Natural killer cell (primary cell): ENCODE measurements at regions not wholly inside any gene's neighbourhood (a gene's known extent, or its start where the extent isn't known, plus 50 kb on each side); places are given as distances from the start of the nearest gene placed in this dataset.

Experiments
- ATAC-seq, 3 donors: fragments of 150-1000 bp in 2 of 3; fragments of 200-7000 bp in 1 of 3; cut with Tn5 transposase; 1 replicate in 1 of 3; 2 replicates in 2 of 3; pipeline ENCODE4 v1.10.0; 2021; ENCODE audit warnings: mild to moderate bottlenecking in 2 of 3, moderate library complexity in 2 of 3
- DNase-seq, 2 donors: peaks; one replicate each; pipeline versions ENCODE4 v3.0.0 to v3.0.0-alpha.2; 2013 to 2021; ENCODE audit warnings: mixed read lengths in 1 of 2
- H3K27ac ChIP-seq: one replicate; pipeline ENCODE4 v1.5.1; 2013; ENCODE audit warnings: mild to moderate bottlenecking, low read length
- H3K27me3 ChIP-seq: one replicate; pipeline ENCODE4 v1.6.1; 2013; ENCODE audit warnings: low read length; ENCODE audit not compliant: control insufficient read depth, insufficient read depth
- H3K36me3 ChIP-seq: one replicate; pipeline ENCODE4 v1.6.1; 2013; ENCODE audit warnings: low read length; ENCODE audit not compliant: control insufficient read depth, insufficient read depth
- H3K4me1 ChIP-seq: one replicate; pipeline ENCODE4 v1.6.1; 2013; ENCODE audit warnings: low read length; ENCODE audit not compliant: control insufficient read depth, insufficient read depth
- H3K4me3 ChIP-seq: one replicate; pipeline ENCODE4 v1.5.1; 2013; ENCODE audit warnings: low read length
- H3K9me3 ChIP-seq: one replicate; pipeline ENCODE4 v1.6.1; 2013; ENCODE audit warnings: low read length; ENCODE audit not compliant: control insufficient read depth, insufficient read depth
- H3K27ac Mint-ChIP-seq, 2 donors: one replicate each; pipeline ENCODE4 v1.8.0; 2022; ENCODE audit warnings: mild to moderate bottlenecking in 2 of 2, mixed read lengths in 2 of 2, moderate library complexity in 1 of 2
- H3K27me3 Mint-ChIP-seq, 2 donors: one replicate each; pipeline ENCODE4 v1.8.0; 2022; ENCODE audit warnings: low read depth in 2 of 2, mixed read lengths in 2 of 2
- H3K36me3 Mint-ChIP-seq: one replicate; pipeline ENCODE4 v1.8.0; 2022; ENCODE audit warnings: mixed read lengths
- H3K4me1 Mint-ChIP-seq, 2 donors: one replicate each; pipeline ENCODE4 v1.8.0; 2022; ENCODE audit warnings: mixed read lengths in 2 of 2
- H3K4me3 Mint-ChIP-seq: one replicate; pipeline ENCODE4 v1.8.0; 2022; ENCODE audit warnings: mild to moderate bottlenecking, moderate library complexity, mixed read lengths
- H3K9me3 Mint-ChIP-seq, 2 donors: one replicate each; pipeline ENCODE4 v1.8.0; 2022; ENCODE audit warnings: mixed read lengths in 2 of 2
- WGBS: methylation state at CpG from one replicate; pipeline ENCODE4 v1.1.7; 2013; ENCODE audit warnings: missing lambda C conversion rate; ENCODE audit not compliant: insufficient coverage; 5-methylcytosine and 5-hydroxymethylcytosine counted together
- intact Hi-C: fragments of 100-400 bp; cut with micrococcal nuclease; formaldehyde crosslinking; loops from one replicate; pipeline ENCODE4 v1.14.2; 2022
- TF ChIP-seq, protein P1 (sequence below): fragments of 200-600 bp; IDR thresholded peaks from one replicate; pipeline ENCODE4 v1.8.0; 2022; ENCODE audit warnings: antibody characterized with exemption

DNA sequence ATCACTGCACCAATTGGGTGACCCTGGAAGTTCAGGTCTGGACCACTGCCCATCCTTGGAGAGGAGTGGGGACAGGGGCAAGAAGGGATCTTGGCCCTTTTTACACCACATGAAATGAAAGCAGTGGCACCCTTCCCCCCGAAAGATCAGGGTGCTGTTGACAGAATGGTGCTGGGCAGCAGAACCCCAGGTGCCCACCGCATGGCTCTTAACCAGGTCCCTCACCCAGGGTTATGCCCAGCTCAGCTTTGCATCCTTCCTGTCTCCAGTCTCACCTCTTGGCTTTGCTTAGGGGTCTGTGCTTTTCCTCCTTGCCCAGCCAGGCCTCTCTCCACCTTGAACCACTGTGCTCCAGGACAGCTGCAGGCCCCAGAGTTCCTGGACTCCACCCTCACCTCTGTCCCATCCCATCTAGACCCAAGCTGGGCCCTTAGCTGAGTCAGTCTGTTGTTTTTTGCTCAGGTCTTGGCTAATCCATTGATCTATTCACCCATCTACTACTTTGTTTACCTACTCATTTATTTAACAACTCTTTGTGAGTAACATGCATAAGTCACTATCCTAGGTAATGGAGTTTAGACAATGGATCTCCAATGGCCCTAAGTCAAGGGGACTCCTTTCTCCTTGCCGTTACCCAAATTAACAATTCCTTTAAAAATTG is 77.1 kb upstream of the PRR23E start:
- H3K4me1 Mint-ChIP-seq, result no peaks in the 10 kb centered on the region
- H3K4me3 Mint-ChIP-seq, result no peak overlapping the region
- H3K27me3 Mint-ChIP-seq, result peaks cover 0 to 13% of the 10 kb centered on the region in 2 donors
- no peaks in the 10 kb centered on the region for H3K27me3 ChIP-seq
- ATAC-seq (no peak), DNase-seq (no peak)
- no peaks in the 10 kb centered on the region for H3K36me3 ChIP-seq
- H3K27ac ChIP-seq, result no peak overlapping the region
- intact Hi-C loops, result no loop called here
- TF ChIP-seq, protein P1, sequence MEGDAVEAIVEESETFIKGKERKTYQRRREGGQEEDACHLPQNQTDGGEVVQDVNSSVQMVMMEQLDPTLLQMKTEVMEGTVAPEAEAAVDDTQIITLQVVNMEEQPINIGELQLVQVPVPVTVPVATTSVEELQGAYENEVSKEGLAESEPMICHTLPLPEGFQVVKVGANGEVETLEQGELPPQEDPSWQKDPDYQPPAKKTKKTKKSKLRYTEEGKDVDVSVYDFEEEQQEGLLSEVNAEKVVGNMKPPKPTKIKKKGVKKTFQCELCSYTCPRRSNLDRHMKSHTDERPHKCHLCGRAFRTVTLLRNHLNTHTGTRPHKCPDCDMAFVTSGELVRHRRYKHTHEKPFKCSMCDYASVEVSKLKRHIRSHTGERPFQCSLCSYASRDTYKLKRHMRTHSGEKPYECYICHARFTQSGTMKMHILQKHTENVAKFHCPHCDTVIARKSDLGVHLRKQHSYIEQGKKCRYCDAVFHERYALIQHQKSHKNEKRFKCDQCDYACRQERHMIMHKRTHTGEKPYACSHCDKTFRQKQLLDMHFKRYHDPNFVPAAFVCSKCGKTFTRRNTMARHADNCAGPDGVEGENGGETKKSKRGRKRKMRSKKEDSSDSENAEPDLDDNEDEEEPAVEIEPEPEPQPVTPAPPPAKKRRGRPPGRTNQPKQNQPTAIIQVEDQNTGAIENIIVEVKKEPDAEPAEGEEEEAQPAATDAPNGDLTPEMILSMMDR, result no peak
- no peak overlapping the region for H3K4me3 ChIP-seq
- peaks cover 3 to 7% of the 10 kb centered on the region in 2 donors for H3K9me3 Mint-ChIP-seq
- H3K27ac Mint-ChIP-seq, result no peak overlapping the region
- 87% methylated on average over 2 of the region's 3 CpGs for WGBS
- H3K4me1 ChIP-seq, result no peaks in the 10 kb centered on the region
- H3K36me3 Mint-ChIP-seq, result peaks cover 7% of the 10 kb centered on the region
- peaks cover 7% of the 10 kb centered on the region for H3K9me3 ChIP-seq

DNA sequence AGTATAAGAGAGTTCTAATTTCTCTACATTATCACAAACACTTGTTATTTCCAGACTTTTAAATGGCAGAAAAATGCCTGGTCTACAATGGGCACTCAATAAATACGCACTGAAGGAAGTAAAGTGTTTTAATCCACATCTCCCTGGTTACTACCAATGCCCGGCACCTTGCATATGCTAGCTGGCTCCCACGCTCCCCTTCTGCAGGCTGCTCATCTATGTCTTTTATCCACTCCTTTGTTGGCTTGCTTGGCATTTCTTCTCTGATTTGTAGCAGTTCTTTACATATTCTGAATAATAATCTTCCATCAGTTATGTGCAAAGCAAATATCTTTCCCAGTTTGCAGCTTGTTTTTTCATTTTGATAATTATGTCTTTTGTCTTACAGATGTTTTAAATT is 74.6 kb upstream of the PRR23E start:
- Histone ChIP-seq H3K9me3 (no peaks in the 10 kb centered on the region), H3K4me3 (no peak overlapping the region), H3K27me3 (no peaks in the 10 kb centered on the region), H3K27ac (no peak overlapping the region), H3K36me3 (no peaks in the 10 kb centered on the region), H3K4me1 (no peaks in the 10 kb centered on the region)
- TF ChIP-seq, protein P1, result no peak
- H3K27me3 Mint-ChIP-seq, result peaks cover 13 to 14% of the 10 kb centered on the region in 2 donors
- 91% methylated on average over 3 of the region's 3 CpGs for WGBS
- H3K9me3 Mint-ChIP-seq, result no peaks in the 10 kb centered on the region
- no peaks in the 10 kb centered on the region for H3K36me3 Mint-ChIP-seq
- ATAC-seq (no peak), DNase-seq (no peak)
- no peak overlapping the region for H3K4me3 Mint-ChIP-seq
- no peaks in the 10 kb centered on the region for H3K4me1 Mint-ChIP-seq
- intact Hi-C loops, result no loop called here
- no peak overlapping the region for H3K27ac Mint-ChIP-seq

DNA sequence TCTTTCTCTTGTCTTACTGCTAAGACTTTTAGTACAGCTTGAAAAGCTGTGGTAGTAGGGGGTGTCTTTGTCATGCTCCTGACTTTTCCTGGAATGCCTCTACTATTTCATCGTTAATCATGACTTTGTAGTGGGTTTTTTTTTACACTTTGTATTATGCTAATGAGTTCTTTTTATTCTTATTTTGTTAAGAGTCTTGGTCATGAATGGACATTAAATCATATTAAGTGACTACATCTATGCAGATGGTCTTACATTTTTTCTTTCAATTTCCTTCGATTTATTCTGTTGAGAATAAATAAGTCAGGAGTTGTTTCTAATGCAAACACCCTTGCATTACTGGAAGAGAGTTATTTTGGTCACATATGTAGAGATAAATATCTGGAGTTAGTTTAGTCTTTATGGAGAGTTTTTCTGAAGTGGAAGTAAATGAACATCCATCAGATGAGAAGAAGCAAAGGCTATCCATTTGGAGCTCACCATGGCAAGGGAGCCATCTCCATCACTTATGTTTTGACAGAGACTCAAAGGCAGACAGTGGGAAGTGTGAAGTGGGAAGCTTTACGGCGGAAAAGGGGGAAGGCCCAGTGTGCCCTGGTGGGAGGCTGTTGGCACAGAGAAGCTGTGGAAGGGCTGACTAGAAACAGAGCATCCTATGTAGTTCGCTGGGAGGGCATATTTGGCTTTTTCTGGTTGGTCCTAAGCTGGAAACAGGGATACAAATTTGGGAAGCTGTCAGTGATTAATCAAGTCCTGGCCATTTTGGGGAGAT is 73.1 kb upstream of the PRR23E start:
- TF ChIP-seq, protein P1, result no peak
- no peak overlapping the region for H3K4me3 Mint-ChIP-seq
- Histone ChIP-seq H3K4me3 (no peak overlapping the region), H3K4me1 (no peaks in the 10 kb centered on the region), H3K36me3 (no peaks in the 10 kb centered on the region), H3K27me3 (no peaks in the 10 kb centered on the region), H3K27ac (no peak overlapping the region), H3K9me3 (no peaks in the 10 kb centered on the region)
- peaks cover 7 to 29% of the 10 kb centered on the region in 2 donors for H3K27me3 Mint-ChIP-seq
- no peaks in the 10 kb centered on the region for H3K4me1 Mint-ChIP-seq
- no peaks in the 10 kb centered on the region for H3K36me3 Mint-ChIP-seq
- intact Hi-C loops, result no loop called here
- WGBS, result 64% methylated on average over 4 of the region's 5 CpGs
- ATAC-seq, result no peak
- no peak for DNase-seq
- H3K9me3 Mint-ChIP-seq, result no peaks in the 10 kb centered on the region
- H3K27ac Mint-ChIP-seq, result no peak overlapping the region
